Smooth muscle cell (in vitro differentiated cells): ENCODE measurements at regions not wholly inside any gene's neighbourhood (a gene's known extent, or its start where the extent isn't known, plus 50 kb on each side); places are given as distances from the start of the nearest gene placed in this dataset.

ENCODE experiments used
- DNase-seq: peaks from one replicate; lab custom pipeline; 2025; ENCODE audit not compliant: unreplicated experiment; lab: John Stamatoyannopoulos, UW
- H2AFZ ChIP-seq: fragments of 200-600 bp; sonication (generic); 2 replicates; pipeline ENCODE4 v1.6.0; 2016; ENCODE audit warnings: antibody characterized with exemption, low read depth, mild to moderate bottlenecking
- H3F3A ChIP-seq: fragments of 200-600 bp; sonication (generic); 2 replicates; pipeline ENCODE4 v1.6.0; 2017; ENCODE audit warnings: antibody characterized with exemption, low read depth
- H3K27ac ChIP-seq: fragments of 200-600 bp; sonication (generic); 2 replicates; pipeline ENCODE4 v1.5.1; 2016; ENCODE audit warnings: low read depth, mild to moderate bottlenecking
- H3K27me3 ChIP-seq: fragments of 200-600 bp; sonication (generic); 2 replicates; pipeline ENCODE4 v1.6.1; 2016; ENCODE audit warnings: low read depth, mild to moderate bottlenecking
- H3K36me3 ChIP-seq: fragments of 200-600 bp; sonication (generic); 2 replicates; pipeline ENCODE4 v1.5.1; 2016; ENCODE audit warnings: low read depth
- H3K4me1 ChIP-seq: fragments of 200-600 bp; sonication (generic); 2 replicates; pipeline ENCODE4 v1.5.1; 2016; ENCODE audit warnings: low read depth
- H3K4me2 ChIP-seq: fragments of 200-600 bp; sonication (generic); 2 replicates; pipeline ENCODE4 v1.6.0; 2016; ENCODE audit warnings: mild to moderate bottlenecking
- H3K4me3 ChIP-seq: fragments of 200-600 bp; sonication (generic); 2 replicates; pipeline ENCODE4 v1.5.1; 2016; ENCODE audit warnings: mild to moderate bottlenecking
- H3K79me2 ChIP-seq: fragments of 200-600 bp; sonication (generic); 2 replicates; pipeline ENCODE4 v1.6.0; 2016; ENCODE audit warnings: low read depth, mild to moderate bottlenecking
- H3K9ac ChIP-seq: fragments of 200-600 bp; sonication (generic); 2 replicates; pipeline ENCODE4 v1.6.0; 2016; ENCODE audit warnings: low read depth
- H3K9me3 ChIP-seq: fragments of 200-600 bp; sonication (generic); replicated peaks from 2 replicates; pipeline ENCODE4 v1.5.1; 2016; ENCODE audit warnings: low read depth
- H4K20me1 ChIP-seq: fragments of 200-600 bp; sonication (generic); 2 replicates; pipeline ENCODE4 v1.6.0; 2016; ENCODE audit warnings: low read depth
- WGBS: methylation state at CpG from one replicate; pipeline ENCODE4 v1.1.7; 2016; ENCODE audit warnings: low lambda C conversion rate; 5-methylcytosine and 5-hydroxymethylcytosine counted together
- TF ChIP-seq, protein P1 (sequence below): fragments of 200-600 bp; sonication (generic); IDR thresholded peaks from 2 replicates; pipeline ENCODE4 v1.5.1; 2017; ENCODE audit warnings: borderline replicate concordance, mild to moderate bottlenecking, antibody characterized with exemption; ENCODE audit not compliant: insufficient read depth, poor library complexity, severe bottlenecking

GRCh38 chr1:81118550-81118949 lies 682.2 kb upstream of the ADGRL2 start:
- no peak for DNase-seq
- H3K4me2 ChIP-seq: no peak overlapping the region
- TF ChIP-seq, protein P1, sequence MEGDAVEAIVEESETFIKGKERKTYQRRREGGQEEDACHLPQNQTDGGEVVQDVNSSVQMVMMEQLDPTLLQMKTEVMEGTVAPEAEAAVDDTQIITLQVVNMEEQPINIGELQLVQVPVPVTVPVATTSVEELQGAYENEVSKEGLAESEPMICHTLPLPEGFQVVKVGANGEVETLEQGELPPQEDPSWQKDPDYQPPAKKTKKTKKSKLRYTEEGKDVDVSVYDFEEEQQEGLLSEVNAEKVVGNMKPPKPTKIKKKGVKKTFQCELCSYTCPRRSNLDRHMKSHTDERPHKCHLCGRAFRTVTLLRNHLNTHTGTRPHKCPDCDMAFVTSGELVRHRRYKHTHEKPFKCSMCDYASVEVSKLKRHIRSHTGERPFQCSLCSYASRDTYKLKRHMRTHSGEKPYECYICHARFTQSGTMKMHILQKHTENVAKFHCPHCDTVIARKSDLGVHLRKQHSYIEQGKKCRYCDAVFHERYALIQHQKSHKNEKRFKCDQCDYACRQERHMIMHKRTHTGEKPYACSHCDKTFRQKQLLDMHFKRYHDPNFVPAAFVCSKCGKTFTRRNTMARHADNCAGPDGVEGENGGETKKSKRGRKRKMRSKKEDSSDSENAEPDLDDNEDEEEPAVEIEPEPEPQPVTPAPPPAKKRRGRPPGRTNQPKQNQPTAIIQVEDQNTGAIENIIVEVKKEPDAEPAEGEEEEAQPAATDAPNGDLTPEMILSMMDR: no peak

GRCh38 chr1:81115422-81115821 lies 685.3 kb upstream of the ADGRL2 start:
- Histone ChIP-seq H3K36me3 (no peaks in the 10 kb centered on the region), H3K27me3 (no peaks in the 10 kb centered on the region), H3K9ac (no peak overlapping the region), H3K4me2 (no peak overlapping the region), H3K79me2 (no peaks in the 10 kb centered on the region), H3F3A (no peaks in the 10 kb centered on the region), H2AFZ (no peak overlapping the region), H3K9me3 (no peaks in the 10 kb centered on the region), H3K27ac (no peak overlapping the region), H3K4me3 (no peak overlapping the region), H3K4me1 (no peaks in the 10 kb centered on the region), H4K20me1 (no peaks in the 10 kb centered on the region)
- no peak for DNase-seq
- TF ChIP-seq, protein P1: no peak
- WGBS: 82% methylated on average over 2 of the region's 2 CpGs

More at GRCh38 chr1:81118550-81118949, 682.2 kb upstream of the ADGRL2 start:
- H3K4me1 ChIP-seq: no peaks in the 10 kb centered on the region
- H3K79me2 ChIP-seq: no peaks in the 10 kb centered on the region
- no peaks in the 10 kb centered on the region for H3K36me3 ChIP-seq
- no peak overlapping the region for H3K4me3 ChIP-seq
- no peaks in the 10 kb centered on the region for H3F3A ChIP-seq
- H3K9me3 ChIP-seq: no peaks in the 10 kb centered on the region
- H3K27ac ChIP-seq: no peak overlapping the region
- no peaks in the 10 kb centered on the region for H4K20me1 ChIP-seq
- no peak overlapping the region for H2AFZ ChIP-seq
- H3K9ac ChIP-seq: no peak overlapping the region
- no peaks in the 10 kb centered on the region for H3K27me3 ChIP-seq

DNA sequence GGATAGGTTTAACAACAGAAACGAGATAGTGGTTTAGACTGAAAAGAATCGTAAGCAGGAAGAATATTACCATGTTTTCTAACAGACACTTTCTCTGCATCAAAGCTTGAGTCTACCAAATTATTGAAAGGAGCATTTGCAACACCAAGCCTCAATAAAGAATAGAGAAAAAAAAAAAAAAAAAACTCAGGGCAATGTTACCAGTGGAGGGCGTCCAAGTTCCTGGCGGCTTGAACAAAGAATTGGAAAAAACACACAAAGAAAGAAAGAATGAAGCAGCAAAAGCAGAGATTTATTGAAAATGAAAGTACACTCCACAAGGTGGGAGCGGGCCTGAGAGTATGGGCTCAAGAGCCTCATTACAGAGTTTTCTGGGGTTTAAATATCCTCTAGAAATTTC lies 686.5 kb upstream of the ADGRL2 start:
- no peak for DNase-seq
- Histone ChIP-seq H3K4me2 (peak overlapping the region; percentile 27), H3K9me3 (no peaks in the 10 kb centered on the region), H2AFZ (no peak overlapping the region), H3F3A (no peaks in the 10 kb centered on the region), H3K27me3 (no peaks in the 10 kb centered on the region), H3K4me1 (no peaks in the 10 kb centered on the region), H3K36me3 (no peaks in the 10 kb centered on the region), H3K27ac (no peak overlapping the region), H3K79me2 (no peaks in the 10 kb centered on the region), H4K20me1 (no peaks in the 10 kb centered on the region), H3K9ac (no peak overlapping the region), H3K4me3 (no peak overlapping the region)
- TF ChIP-seq, protein P1: no peak
- 71% methylated on average over 5 of the region's 5 CpGs for WGBS

DNA sequence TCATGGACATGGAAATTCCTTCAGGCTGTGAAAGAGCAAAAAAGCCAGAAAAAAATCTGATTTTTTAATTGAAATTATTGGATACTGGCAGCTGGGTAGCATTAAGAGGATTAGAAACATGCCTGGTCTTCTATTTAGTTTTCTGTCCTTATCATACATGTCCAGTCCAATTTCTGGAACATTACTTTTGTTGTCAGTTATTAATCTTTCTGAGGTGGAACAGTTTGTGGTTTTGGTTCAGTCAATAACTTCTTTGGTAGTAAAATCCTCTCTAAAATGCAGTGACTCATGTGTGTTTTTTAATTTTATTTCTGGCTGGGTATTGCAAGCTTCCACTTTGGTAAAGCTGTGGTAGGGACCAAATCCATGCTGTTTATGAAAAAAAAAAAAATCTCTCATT lies 687.0 kb upstream of the ADGRL2 start:
- H3K27me3 ChIP-seq: no peaks in the 10 kb centered on the region
- no peaks in the 10 kb centered on the region for H3F3A ChIP-seq
- no peak overlapping the region for H2AFZ ChIP-seq
- H3K4me2 ChIP-seq: peak overlapping the region; percentile 27
- H3K36me3 ChIP-seq: no peaks in the 10 kb centered on the region
- H3K4me3 ChIP-seq: no peak overlapping the region
- TF ChIP-seq, protein P1: no peak
- DNase-seq: no peak
- no peak overlapping the region for H3K9ac ChIP-seq
- no peak overlapping the region for H3K27ac ChIP-seq
- no peaks in the 10 kb centered on the region for H4K20me1 ChIP-seq
- no peaks in the 10 kb centered on the region for H3K79me2 ChIP-seq
- no peaks in the 10 kb centered on the region for H3K4me1 ChIP-seq
- no peaks in the 10 kb centered on the region for H3K9me3 ChIP-seq
